Ectodermal cell (in vitro differentiated cells): ENCODE measurements at regions not wholly inside any gene's neighbourhood (a gene's known extent, or its start where the extent isn't known, plus 50 kb on each side); places are given as distances from the start of the nearest gene placed in this dataset.

Experiments
- H3K27ac ChIP-seq: 2 replicates; pipeline ENCODE4 v1.7.0; 2013; ENCODE audit warnings: mild to moderate bottlenecking, low read depth, low read length; ENCODE audit not compliant: insufficient read depth, poor library complexity, severe bottlenecking
- H3K27me3 ChIP-seq: 2 replicates; pipeline ENCODE4 v1.7.0; 2013; ENCODE audit warnings: mild to moderate bottlenecking, low read length; ENCODE audit not compliant: insufficient read depth, control insufficient read depth, poor library complexity, severe bottlenecking
- H3K36me3 ChIP-seq: one replicate; pipeline ENCODE4 v1.7.0; 2013; ENCODE audit warnings: low read length; ENCODE audit not compliant: control insufficient read depth, insufficient read depth
- H3K4me1 ChIP-seq: one replicate; pipeline ENCODE4 v1.7.0; 2013; ENCODE audit warnings: low read length; ENCODE audit not compliant: control insufficient read depth, insufficient read depth
- H3K4me3 ChIP-seq: 2 replicates; pipeline ENCODE4 v1.7.0; 2013; ENCODE audit warnings: low read depth, low read length, control low read depth; ENCODE audit not compliant: insufficient read depth
- H3K9me3 ChIP-seq: 2 replicates; pipeline ENCODE4 v1.7.0; 2013; ENCODE audit warnings: mild to moderate bottlenecking, low read length, moderate library complexity; ENCODE audit not compliant: control insufficient read depth
- WGBS, 2 experiments: methylation state at CpG; one replicate each; pipeline ENCODE4 v1.1.7; 2013; ENCODE audit warnings: missing lambda C conversion rate in 2 of 2; 5-methylcytosine and 5-hydroxymethylcytosine counted together

DNA sequence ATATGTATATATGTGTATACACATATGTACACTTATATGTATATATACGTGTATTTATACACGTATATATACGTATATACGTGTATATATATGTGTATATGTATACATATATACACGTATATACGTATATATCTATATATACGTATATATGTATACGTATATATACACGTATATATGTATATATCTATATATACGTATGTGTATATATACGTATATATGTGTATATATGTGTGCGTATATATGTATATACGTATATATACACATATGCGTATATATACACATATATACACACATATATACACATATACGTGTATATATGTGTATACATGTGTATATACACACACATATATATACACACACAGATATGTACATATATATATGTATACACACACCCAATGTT lies 348.0 kb upstream of the LCORL start:
- Histone ChIP-seq H3K27ac (no peak overlapping the region), H3K4me1 (peaks cover 4% of the 10 kb centered on the region), H3K36me3 (no peaks in the 10 kb centered on the region), H3K9me3 (no peaks in the 10 kb centered on the region), H3K4me3 (no peak overlapping the region), H3K27me3 (no peaks in the 10 kb centered on the region)
- WGBS, 2 experiments, result no CpG with 5 or more reads among the region's 15 CpGs

DNA sequence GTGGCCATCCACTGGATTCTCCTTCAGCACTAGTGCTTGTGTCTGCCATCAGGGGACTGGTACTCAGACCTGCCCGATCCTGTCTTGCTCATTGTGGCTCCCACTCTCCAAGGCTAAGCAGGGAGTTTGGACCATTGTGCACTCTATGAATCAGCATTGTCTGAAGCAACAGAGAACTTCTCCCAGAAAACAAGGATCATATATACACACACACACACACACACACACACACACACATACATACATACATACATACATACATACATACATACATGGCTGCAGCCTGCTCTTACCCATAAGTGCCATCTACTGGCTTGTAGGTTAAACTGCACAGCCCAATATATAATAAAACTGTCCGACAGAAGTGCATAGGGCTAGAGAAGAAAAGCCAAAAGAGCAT lies 345.3 kb upstream of the LCORL start:
- Histone ChIP-seq H3K9me3 (no peaks in the 10 kb centered on the region), H3K36me3 (no peaks in the 10 kb centered on the region), H3K4me3 (no peak overlapping the region), H3K4me1 (peaks cover 4% of the 10 kb centered on the region), H3K27me3 (no peaks in the 10 kb centered on the region), H3K27ac (no peak overlapping the region)
- WGBS, 2 experiments, result 78 to 95% methylated on average over 1 to 2 of the region's 2 CpGs

DNA sequence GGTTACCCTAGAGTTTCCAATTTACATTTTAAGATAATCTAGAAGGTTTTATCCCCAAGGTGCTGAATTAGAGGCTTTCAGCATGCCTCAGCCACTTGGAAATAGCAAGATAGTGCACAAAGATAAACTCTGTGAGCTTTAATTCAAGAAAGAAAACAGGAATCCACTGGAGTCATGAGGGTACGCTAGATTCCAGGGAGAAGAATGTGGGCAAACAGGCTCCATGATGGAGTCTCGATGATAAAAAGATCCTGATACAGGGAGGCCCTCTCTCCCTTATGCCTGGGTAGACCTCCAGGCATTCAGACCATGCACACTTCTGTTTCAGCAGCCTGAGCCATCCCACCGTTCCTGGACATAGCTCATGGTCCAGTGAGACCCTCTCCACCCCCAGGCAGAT lies 344.6 kb upstream of the LCORL start:
- 92 to 96% methylated on average over 3 of the region's 3 CpGs for whole genome bisulfite sequencing, 2 experiments
- Histone ChIP-seq H3K4me3 (no peak overlapping the region), H3K27ac (no peak overlapping the region), H3K27me3 (no peaks in the 10 kb centered on the region), H3K36me3 (no peaks in the 10 kb centered on the region), H3K9me3 (no peaks in the 10 kb centered on the region), H3K4me1 (peaks cover 4% of the 10 kb centered on the region)

DNA sequence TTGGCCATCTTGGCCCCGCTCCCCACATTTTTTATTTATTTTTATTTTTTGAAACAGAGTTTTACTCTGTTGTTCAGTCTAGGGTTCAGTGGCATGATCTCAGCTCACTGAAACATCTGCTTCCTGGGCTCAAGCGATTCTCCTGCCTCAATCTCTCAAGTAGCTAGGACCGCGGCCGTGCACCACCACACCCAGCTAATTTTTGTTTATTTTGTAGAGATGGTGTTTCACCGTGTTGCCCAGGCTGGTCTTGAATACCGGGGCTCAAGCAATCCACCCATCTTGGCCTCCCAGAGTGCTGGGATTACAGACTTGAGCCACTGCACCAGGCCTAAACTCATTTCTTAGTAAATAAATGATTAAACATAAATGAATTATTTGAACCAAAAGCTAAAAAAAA lies 322.0 kb upstream of the LCORL start:
- H3K27ac ChIP-seq, result no peak overlapping the region
- no peaks in the 10 kb centered on the region for H3K9me3 ChIP-seq
- 98 to 99% methylated on average over 7 of the region's 7 CpGs for WGBS, 2 experiments
- no peaks in the 10 kb centered on the region for H3K4me1 ChIP-seq
- no peak overlapping the region for H3K4me3 ChIP-seq
- H3K27me3 ChIP-seq, result no peaks in the 10 kb centered on the region
- H3K36me3 ChIP-seq, result no peaks in the 10 kb centered on the region

DNA sequence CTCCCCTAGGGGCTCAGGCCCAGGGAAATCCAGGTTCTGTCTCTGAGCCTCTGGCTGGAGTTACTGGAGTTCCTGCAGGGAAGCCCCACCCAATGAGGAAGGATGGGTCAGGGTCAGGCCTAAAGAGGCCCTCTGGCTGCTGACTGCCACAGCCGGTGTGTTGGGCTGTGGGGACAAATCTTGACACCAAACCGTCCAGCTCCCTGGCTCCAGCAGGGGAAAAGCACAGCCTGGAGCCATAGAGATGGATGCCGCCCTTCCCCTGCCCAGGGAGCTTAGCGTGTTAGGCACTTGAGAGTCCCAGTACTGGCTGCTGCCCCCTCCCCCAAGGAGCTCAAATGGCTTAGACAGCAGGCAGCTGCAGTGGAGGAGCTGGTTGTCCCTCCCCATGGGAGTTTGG lies 321.3 kb upstream of the LCORL start:
- H3K27ac ChIP-seq, result no peak overlapping the region
- H3K9me3 ChIP-seq, result no peaks in the 10 kb centered on the region
- no peaks in the 10 kb centered on the region for H3K4me1 ChIP-seq
- H3K36me3 ChIP-seq, result no peaks in the 10 kb centered on the region
- H3K27me3 ChIP-seq, result no peaks in the 10 kb centered on the region
- WGBS, 2 experiments, result 90 to 95% methylated on average over 4 of the region's 4 CpGs
- H3K4me3 ChIP-seq, result no peak overlapping the region

DNA sequence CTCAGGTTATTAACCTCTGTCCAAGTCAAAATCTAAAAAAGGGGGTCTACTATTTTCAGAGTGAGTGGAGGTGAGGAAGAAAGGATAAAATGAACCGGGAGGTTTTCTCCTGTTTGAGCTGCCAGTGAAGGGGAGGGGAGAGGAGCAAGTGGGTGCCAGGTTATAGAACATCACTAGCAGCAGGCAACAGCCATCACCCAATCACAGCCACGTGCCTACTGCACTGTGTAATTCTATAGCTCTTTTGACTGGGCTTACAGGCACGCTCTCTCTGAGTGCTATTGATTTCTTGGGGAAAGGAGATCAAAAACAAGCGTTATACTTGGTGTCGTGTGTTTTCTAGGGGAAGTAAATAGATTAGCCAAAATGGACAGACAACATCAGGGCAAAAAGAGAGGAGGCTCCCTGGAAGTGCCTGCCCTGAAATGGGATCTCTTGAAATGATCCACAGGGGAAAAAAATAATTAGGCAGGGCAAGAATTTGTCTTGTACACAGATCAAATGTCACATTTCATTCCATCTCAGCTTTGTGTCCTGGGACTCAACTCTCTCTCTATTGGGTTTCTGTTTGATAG lies 300.5 kb upstream of the LCORL start:
- no peaks in the 10 kb centered on the region for H3K27me3 ChIP-seq
- WGBS, 2 experiments, result 80 to 82% methylated on average over 5 of the region's 5 CpGs
- no peak overlapping the region for H3K4me3 ChIP-seq

DNA sequence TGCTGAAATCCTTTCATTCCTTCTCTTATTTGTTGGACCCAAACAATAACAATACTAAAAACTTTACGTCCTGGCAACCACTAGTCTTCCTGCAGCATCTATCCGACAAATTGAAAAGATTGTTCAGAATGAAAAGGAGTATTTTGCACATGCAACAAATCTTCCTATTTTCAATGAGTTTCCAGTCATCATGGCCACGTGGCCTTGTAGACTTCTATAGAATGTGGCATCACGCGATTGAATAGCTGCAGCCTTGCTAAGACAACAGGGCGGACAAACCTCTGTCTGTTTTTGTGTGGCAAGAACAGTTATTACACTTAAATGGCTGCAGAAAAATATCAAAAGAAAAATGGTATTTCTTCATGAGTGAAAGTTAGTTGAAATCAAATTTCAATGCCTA lies 297.9 kb upstream of the LCORL start:
- no peak overlapping the region for H3K27ac ChIP-seq
- H3K27me3 ChIP-seq, result no peaks in the 10 kb centered on the region
- no peak overlapping the region for H3K4me3 ChIP-seq
- no peaks in the 10 kb centered on the region for H3K36me3 ChIP-seq
- H3K4me1 ChIP-seq, result no peaks in the 10 kb centered on the region
- no peaks in the 10 kb centered on the region for H3K9me3 ChIP-seq
- 92 to 97% methylated on average over 6 of the region's 6 CpGs for WGBS, 2 experiments

More for the DNA sequence above, 300.5 kb upstream of the LCORL start:
- H3K4me1 ChIP-seq, result no peaks in the 10 kb centered on the region
- H3K9me3 ChIP-seq, result no peaks in the 10 kb centered on the region
- H3K36me3 ChIP-seq, result no peaks in the 10 kb centered on the region
- H3K27ac ChIP-seq, result no peak overlapping the region

DNA sequence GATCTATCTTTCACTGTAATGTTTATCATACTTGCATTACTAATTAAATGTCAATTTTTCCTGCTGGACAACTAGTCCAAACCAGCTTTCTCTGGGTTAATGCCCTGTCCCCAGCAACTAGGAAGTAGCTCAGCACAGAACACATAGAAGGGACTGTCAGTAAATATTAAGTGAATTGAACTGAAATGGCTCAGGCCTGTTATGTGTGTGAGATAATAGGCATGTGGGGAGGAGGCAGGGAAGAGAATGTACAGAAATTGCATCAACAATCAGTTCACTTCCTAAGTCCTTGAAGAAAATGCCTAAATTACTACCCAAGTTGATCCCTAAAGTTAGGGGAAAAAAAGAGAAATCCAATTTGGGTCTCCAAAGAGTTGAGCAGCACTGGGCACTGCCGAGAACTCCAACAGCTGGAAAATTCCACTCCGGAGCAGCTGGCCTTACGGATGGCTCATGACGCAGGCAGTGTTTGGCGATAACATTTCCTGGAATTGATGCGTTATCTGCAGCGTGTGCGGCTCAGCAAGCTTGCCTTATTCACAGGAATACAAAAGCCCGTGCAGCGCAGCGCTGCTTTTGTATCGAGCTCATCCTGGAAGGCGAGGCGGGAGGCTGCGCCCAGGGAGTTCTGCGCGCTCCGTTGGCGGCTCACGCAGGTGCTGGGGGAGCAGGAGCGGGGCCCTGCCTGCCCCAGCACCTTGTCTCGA lies 297.3 kb upstream of the LCORL start:
- Histone ChIP-seq H3K4me1 (no peaks in the 10 kb centered on the region), H3K27ac (no peak overlapping the region), H3K9me3 (no peaks in the 10 kb centered on the region), H3K36me3 (no peaks in the 10 kb centered on the region), H3K27me3 (no peaks in the 10 kb centered on the region), H3K4me3 (no peak overlapping the region)
- 95 to 96% methylated on average over 22 of the region's 22 CpGs for WGBS, 2 experiments

DNA sequence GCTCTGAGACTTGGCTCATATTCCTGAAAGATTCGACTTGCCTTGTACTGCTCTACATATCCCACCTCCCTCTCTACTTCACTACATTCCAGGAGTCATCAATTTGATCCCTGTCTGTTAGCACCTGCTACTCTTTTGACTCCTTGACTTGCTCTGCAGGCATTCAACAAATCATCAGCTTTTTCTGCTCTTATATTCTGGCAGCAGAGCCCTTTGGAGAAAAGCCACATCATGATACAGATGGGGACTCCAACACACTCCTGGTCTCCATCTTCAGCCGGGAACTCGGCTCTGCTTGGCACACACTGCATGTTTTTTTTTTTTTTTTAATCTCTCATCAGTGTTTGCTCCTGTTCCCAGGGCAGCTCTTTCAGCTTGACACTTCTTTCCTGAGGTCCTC lies 293.2 kb upstream of the LCORL start:
- Histone ChIP-seq H3K36me3 (no peaks in the 10 kb centered on the region), H3K9me3 (no peaks in the 10 kb centered on the region), H3K27ac (no peak overlapping the region), H3K27me3 (no peaks in the 10 kb centered on the region), H3K4me3 (no peak overlapping the region), H3K4me1 (no peaks in the 10 kb centered on the region)
- WGBS, 2 experiments, result 91 to 93% methylated on average over 3 of the region's 3 CpGs

DNA sequence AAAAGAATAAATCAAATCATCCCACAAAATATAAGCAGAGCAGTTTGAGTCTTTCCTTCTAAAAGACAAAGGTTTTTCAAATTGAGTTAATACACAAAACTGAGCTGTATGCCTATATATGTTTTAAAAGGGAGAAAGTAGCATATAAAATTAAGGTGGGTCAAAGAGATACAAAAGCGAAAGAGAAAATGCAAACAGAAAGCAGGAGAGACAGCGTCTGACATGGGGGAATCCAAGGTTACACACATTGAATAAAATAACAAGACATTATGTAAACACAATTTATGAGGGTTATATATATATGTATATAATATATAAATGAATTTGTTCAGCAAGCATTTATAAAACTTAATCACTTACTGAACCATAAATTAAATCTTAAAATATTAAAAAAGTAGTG lies 276.1 kb upstream of the LCORL start:
- no peak overlapping the region for H3K4me3 ChIP-seq
- H3K27ac ChIP-seq, result no peak overlapping the region
- no peaks in the 10 kb centered on the region for H3K36me3 ChIP-seq
- peaks cover 10% of the 10 kb centered on the region for H3K4me1 ChIP-seq
- no peaks in the 10 kb centered on the region for H3K27me3 ChIP-seq
- 88 to 100% methylated on average over 1 to 2 of the region's 2 CpGs for WGBS, 2 experiments
- H3K9me3 ChIP-seq, result no peaks in the 10 kb centered on the region
